22Rv1 (cell line): ENCODE measurements at regions not wholly inside any gene's neighbourhood (a gene's known extent, or its start where the extent isn't known, plus 50 kb on each side); places are given as distances from the start of the nearest gene placed in this dataset.

Experiments
- H3K27ac ChIP-seq: fragments of 450-650 bp; 2 replicates; pipeline ENCODE4 v1.5.1; 2017
- ZFX ChIP-seq: fragments of 450-650 bp; IDR thresholded peaks from 2 replicates; pipeline ENCODE4 v1.6.1; 2017; ENCODE audit warnings: antibody characterized with exemption, borderline replicate concordance
- TF ChIP-seq, protein P1 (sequence below): fragments of 450-650 bp; IDR thresholded peaks from 2 replicates; pipeline ENCODE4 v1.5.1; 2017; ENCODE audit warnings: mild to moderate bottlenecking

DNA sequence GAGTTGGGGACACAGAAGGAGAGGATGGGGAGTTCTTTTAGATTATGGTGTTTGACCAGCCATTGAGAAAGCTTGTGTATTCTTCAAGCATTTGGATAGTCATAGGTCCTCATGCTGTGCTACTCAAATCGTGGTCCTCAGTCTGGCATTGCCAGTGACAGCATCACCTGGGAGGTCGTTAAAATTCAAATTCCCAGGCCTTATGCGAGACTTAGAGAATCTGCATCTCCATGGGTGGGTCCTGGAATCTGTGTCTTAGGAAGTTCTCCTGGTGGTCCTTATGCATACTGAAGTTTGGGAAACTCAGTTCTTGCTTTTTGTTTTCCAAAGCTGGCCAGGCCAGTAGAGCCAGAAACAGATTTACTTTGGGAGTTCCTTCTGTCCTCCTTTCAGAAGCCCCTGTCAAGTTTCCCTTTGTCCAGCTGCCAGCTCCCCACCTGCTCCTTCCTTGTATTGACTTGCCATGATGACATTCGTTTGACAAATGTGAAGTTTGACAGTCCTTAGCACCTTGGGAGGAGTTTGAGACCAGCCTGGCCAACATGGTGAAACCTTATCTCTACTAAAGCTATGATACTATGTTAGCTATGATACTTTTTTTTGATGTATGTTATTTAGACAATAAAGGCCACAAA is 95.6 kb downstream of the PALM2AKAP2 start:
- TF ChIP-seq, protein P1, sequence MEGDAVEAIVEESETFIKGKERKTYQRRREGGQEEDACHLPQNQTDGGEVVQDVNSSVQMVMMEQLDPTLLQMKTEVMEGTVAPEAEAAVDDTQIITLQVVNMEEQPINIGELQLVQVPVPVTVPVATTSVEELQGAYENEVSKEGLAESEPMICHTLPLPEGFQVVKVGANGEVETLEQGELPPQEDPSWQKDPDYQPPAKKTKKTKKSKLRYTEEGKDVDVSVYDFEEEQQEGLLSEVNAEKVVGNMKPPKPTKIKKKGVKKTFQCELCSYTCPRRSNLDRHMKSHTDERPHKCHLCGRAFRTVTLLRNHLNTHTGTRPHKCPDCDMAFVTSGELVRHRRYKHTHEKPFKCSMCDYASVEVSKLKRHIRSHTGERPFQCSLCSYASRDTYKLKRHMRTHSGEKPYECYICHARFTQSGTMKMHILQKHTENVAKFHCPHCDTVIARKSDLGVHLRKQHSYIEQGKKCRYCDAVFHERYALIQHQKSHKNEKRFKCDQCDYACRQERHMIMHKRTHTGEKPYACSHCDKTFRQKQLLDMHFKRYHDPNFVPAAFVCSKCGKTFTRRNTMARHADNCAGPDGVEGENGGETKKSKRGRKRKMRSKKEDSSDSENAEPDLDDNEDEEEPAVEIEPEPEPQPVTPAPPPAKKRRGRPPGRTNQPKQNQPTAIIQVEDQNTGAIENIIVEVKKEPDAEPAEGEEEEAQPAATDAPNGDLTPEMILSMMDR: no peak
- no peak for TF ChIP-seq ZFX
- no peak overlapping the region for H3K27ac ChIP-seq

DNA sequence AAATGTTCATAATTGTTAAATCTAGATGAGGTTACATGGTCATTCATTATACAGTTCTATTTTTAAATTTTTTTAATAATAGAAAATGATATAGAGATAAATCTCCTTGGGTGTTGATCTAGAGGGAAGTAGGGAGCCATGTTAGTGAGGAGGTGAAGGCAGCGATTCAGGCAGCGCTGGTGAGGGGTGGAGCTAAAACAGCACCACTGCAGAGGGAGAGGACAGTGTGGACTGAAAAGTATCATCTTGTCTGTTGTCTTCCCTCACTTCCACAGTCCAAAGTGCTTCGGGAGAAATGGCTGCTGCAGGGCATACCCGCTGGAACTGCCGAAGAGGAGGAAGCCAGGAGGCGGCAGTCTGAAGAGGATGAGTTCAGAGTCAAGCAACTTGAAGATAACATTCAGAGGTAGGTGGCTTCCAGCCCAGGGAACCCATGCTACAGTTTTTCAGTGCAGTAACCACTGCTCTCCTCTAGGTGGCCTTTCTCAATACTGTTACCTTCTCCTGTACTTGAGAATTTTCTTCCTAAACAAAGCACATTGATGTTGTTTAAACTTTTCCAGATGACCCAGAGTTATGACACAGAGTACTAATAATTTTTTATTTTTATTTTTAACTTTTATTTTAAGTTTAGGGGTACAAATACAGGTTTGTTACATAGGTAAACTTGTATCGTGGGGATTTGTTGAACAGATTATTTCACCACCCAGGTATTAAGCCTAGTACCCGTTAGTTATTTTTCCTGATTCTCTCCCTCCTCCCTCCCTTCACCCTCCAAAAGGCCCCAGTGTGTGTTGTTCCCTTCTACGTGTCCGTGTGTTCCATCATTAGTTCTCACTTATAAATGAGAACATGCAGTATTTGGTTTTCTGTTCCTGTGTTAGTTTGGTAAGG is 100.5 kb downstream of the PALM2AKAP2 start:
- TF ChIP-seq, protein P1: peak; percentile 75
- no peak for TF ChIP-seq ZFX
- no peak overlapping the region for H3K27ac ChIP-seq

DNA sequence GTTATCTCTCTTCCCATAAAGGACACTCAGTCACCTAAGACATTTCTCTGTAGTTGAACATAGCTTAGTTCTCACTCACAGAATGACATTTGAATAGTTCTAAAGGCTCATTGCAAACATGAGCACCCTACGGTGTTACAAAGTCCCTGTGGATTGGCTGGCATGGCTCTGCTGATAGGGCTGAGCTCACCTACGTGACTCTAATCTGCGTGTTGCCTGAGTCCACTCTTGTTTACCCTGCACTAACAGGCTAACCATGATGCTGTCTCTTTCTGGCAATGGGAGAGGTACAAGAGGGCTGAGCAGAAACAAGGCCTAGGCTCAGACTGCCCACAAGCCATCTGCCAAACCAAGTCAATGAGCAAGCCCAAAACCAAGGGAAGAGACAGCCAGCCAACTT is 103.6 kb downstream of the PALM2AKAP2 start:
- TF ChIP-seq ZFX: no peak
- TF ChIP-seq, protein P1: no peak
- H3K27ac ChIP-seq: no peak overlapping the region

DNA sequence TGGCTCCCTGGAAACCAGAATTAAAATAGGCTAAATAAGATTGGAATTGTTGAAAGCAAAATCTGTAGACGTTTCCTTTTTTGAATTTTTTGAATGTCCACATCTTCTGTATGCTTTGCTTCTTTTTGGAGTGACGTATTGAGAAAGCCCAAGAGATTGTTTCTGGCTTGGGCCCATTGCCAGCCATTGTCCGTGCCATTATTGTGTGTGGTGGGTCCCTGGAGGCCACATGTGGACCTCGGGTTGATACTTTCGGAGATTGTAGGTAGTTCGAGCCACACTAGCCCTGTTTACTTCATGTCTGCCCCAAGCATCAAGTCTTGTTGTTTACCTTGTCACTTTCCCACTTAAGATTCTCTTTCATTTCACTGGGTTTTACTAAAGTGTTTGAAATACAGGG is 106.0 kb downstream of the PALM2AKAP2 start:
- TF ChIP-seq, protein P1: no peak
- TF ChIP-seq ZFX: no peak
- H3K27ac ChIP-seq: no peak overlapping the region

DNA sequence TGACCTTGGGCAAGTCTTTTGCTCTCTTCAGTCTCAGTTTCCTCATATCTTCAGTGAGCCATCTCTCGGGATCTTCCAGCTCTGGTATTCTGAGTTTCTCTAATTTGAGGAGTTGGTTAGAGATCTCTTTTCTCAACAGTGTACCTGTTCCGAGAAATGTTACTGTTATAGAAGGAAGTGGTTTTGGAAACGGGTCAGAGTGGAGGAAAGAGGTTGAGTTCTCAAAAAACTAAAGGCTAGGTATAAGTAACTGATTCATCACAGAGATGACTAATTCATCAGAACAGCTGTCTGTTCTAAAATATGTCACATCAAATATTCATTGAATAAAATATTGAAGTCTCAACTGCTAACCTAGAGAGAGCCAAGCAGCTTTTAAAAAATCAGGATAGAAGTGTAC is 106.6 kb downstream of the PALM2AKAP2 start:
- no peak for TF ChIP-seq ZFX
- TF ChIP-seq, protein P1: no peak

DNA sequence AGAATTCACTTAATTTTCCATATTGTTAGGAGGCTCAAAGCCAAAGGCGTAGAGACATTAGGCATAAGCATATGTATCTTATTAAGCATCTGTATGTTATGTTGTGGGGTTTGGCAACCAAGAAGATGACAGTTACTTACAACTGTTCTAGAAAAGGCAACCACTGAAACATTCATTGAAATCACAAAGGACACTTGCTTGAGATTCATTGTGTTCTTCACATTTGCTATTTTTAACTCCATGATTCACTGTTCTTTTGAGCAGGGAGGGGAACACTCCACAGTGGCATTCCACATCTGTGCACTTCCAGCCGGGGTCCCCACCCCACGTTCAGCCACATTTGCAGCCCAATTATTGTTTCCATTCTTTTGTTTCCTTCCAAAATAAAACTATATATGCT is 107.1 kb downstream of the PALM2AKAP2 start:
- TF ChIP-seq, protein P1: no peak
- no peak for TF ChIP-seq ZFX
- no peak overlapping the region for H3K27ac ChIP-seq

More for the DNA sequence above, 106.6 kb downstream of the PALM2AKAP2 start:
- H3K27ac ChIP-seq: no peak overlapping the region

DNA sequence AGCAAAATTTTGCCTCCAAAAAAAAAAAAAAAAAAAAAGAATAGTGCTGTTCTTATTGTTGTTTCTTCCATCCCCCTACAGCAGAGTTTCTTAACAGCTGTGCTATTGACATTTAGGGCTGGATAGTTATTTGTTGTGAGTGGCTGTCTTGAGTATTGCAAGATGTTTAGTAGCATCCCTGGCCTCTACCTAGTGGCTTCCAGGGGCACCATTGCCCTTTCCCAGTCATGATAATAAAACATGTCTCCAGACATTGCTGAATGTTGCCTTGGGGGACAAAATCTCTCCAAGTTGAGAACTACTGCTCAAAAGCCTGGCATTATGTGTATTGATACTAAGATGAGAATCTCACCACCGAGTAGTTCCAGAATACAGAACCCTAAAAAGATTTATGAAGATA is 108.7 kb downstream of the PALM2AKAP2 start:
- H3K27ac ChIP-seq: no peak overlapping the region
- TF ChIP-seq, protein P1: no peak
- no peak for TF ChIP-seq ZFX
